ENCODE measurements at regions not wholly inside any gene's neighbourhood (a gene's known extent, or its start where the extent isn't known, plus 50 kb on each side); places are given as distances from the start of the nearest gene placed in this dataset.
"Not testable (repeated sequence)": the region's sequence is repeated elsewhere in the genome, so short reads cannot be mapped to it uniquely, and the experiment has no call there.

- peaks cover 14 to 16% of the 10 kb centered on the region in 2 donors for H3K9me3 Mint-ChIP-seq
- H3K36me3 Mint-ChIP-seq, result peaks cover 18% of the 10 kb centered on the region
- H3K27me3 ChIP-seq (ENCODE audit: control insufficient read depth, insufficient read depth, low read length); H3K36me3 ChIP-seq (ENCODE audit: control insufficient read depth, insufficient read depth, low read length); H3K27ac ChIP-seq (ENCODE audit: low read length); H3K4me3 Mint-ChIP-seq; H3K4me1 Mint-ChIP-seq; ATAC-seq; intact Hi-C loops (cut with micrococcal nuclease); H3K27ac Mint-ChIP-seq; H3K27me3 Mint-ChIP-seq (ENCODE audit: low read depth in 2 of 2); H3K4me1 ChIP-seq (ENCODE audit: control insufficient read depth, insufficient read depth, low read length); H3K9me3 ChIP-seq (ENCODE audit: control insufficient read depth, insufficient read depth, low read length); H3K4me3 ChIP-seq (ENCODE audit: low read length); DNase-seq: not testable (repeated sequence)
- WGBS (ENCODE audit: insufficient coverage), result 90% methylated on average over 24 of the region's 28 CpGs
Measured at GRCh38 chr13:54829391-54830068, 1800.9 kb downstream of the OLFM4 start.

- no peak overlapping the region for H3K27ac Mint-ChIP-seq
- no peak for TF ChIP-seq CTCF (IDR thresholded peaks at IDR 0.05)
- DNase-seq (no peak), ATAC-seq (no peak)
- no peaks in the 10 kb centered on the region for H3K9me3 ChIP-seq (ENCODE audit: control insufficient read depth, insufficient read depth, low read length)
- no peaks in the 10 kb centered on the region for H3K4me1 Mint-ChIP-seq
- WGBS (ENCODE audit: insufficient coverage), result 76% methylated on average over 4 of the region's 4 CpGs
- no peak overlapping the region for H3K27ac ChIP-seq (ENCODE audit: low read length)
- H3K36me3 ChIP-seq (ENCODE audit: control insufficient read depth, insufficient read depth, low read length), result no peaks in the 10 kb centered on the region
- intact Hi-C loops (cut with micrococcal nuclease), result no loop called here
- H3K9me3 Mint-ChIP-seq, result peaks cover 5 to 14% of the 10 kb centered on the region in 2 donors
- no peaks in the 10 kb centered on the region for H3K4me1 ChIP-seq (ENCODE audit: control insufficient read depth, insufficient read depth, low read length)
- H3K4me3 ChIP-seq (ENCODE audit: low read length), result no peak overlapping the region
- H3K27me3 ChIP-seq (ENCODE audit: control insufficient read depth, insufficient read depth, low read length), result no peaks in the 10 kb centered on the region
- H3K36me3 Mint-ChIP-seq, result no peaks in the 10 kb centered on the region
- H3K4me3 Mint-ChIP-seq, result no peak overlapping the region
- H3K27me3 Mint-ChIP-seq (ENCODE audit: low read depth in 2 of 2), result no peaks in the 10 kb centered on the region
Measured at GRCh38 chr13:54836273-54836672, 1807.7 kb downstream of the OLFM4 start.

GRCh38 chr13:54841682-54842081 lies 1813.1 kb downstream of the OLFM4 start:
- DNase-seq (no peak), ATAC-seq (no peak)
- no peak for TF ChIP-seq CTCF (IDR thresholded peaks at IDR 0.05)
- peaks cover 2% of the 10 kb centered on the region for H3K9me3 ChIP-seq (ENCODE audit: control insufficient read depth, insufficient read depth, low read length)
- no peak overlapping the region for H3K27ac Mint-ChIP-seq
- no peaks in the 10 kb centered on the region for H3K4me1 Mint-ChIP-seq
- peaks cover 0 to 8% of the 10 kb centered on the region in 2 donors for H3K9me3 Mint-ChIP-seq
- H3K36me3 ChIP-seq (ENCODE audit: control insufficient read depth, insufficient read depth, low read length), result no peaks in the 10 kb centered on the region
- no peaks in the 10 kb centered on the region for H3K27me3 ChIP-seq (ENCODE audit: control insufficient read depth, insufficient read depth, low read length)
- no peak overlapping the region for H3K4me3 Mint-ChIP-seq
- intact Hi-C loops (cut with micrococcal nuclease), result no loop called here
- no peaks in the 10 kb centered on the region for H3K4me1 ChIP-seq (ENCODE audit: control insufficient read depth, insufficient read depth, low read length)
- no peak overlapping the region for H3K27ac ChIP-seq (ENCODE audit: low read length)
- no peaks in the 10 kb centered on the region for H3K27me3 Mint-ChIP-seq (ENCODE audit: low read depth in 2 of 2)
- no peak overlapping the region for H3K4me3 ChIP-seq (ENCODE audit: low read length)
- H3K36me3 Mint-ChIP-seq, result no peaks in the 10 kb centered on the region

GRCh38 chr13:54845351-54845965 lies 1816.8 kb downstream of the OLFM4 start:
- Mint-ChIP-seq H3K27me3 (ENCODE audit: low read depth in 2 of 2) (no peaks in the 10 kb centered on the region), H3K4me1 (no peaks in the 10 kb centered on the region), H3K27ac (no peak overlapping the region), H3K9me3 (peaks cover 5 to 8% of the 10 kb centered on the region in 2 donors), H3K4me3 (no peak overlapping the region), H3K36me3 (no peaks in the 10 kb centered on the region)
- Histone ChIP-seq H3K4me1 (ENCODE audit: control insufficient read depth, insufficient read depth, low read length) (no peaks in the 10 kb centered on the region), H3K36me3 (ENCODE audit: control insufficient read depth, insufficient read depth, low read length) (no peaks in the 10 kb centered on the region), H3K27ac (ENCODE audit: low read length) (no peak overlapping the region), H3K27me3 (ENCODE audit: control insufficient read depth, insufficient read depth, low read length) (no peaks in the 10 kb centered on the region), H3K4me3 (ENCODE audit: low read length) (no peak overlapping the region), H3K9me3 (ENCODE audit: control insufficient read depth, insufficient read depth, low read length) (peaks cover 2% of the 10 kb centered on the region)
- DNase-seq, result no peak
- WGBS (ENCODE audit: insufficient coverage), result 74% methylated on average over 5 of the region's 6 CpGs
- intact Hi-C loops (cut with micrococcal nuclease), result no loop called here
- no peak for ATAC-seq
- no peak for TF ChIP-seq CTCF (IDR thresholded peaks at IDR 0.05)
